ENCODE measurements at regions not wholly inside any gene's neighbourhood (a gene's known extent, or its start where the extent isn't known, plus 50 kb on each side); places are given as distances from the start of the nearest gene placed in this dataset.

DNA sequence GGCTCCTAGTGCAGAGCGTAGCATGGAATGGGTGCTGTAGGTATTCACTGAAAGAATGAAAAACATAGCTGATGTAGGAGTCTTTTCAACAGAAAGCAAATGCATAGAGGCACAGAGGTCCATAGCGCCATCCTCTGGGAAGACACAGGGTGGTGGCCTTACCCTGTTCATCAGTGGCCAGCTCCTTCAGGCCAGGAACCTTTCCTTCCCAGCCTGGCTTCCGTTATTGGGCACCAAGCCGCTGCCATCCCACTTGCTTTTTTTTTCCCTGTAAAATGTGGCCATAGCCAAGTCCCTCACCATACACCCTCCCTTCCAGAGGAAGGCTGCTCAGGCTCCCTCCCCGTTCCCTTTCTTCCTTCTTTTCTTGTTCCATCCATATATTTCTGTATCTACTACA, 118.1 kb downstream of the ZNF621 start:
- Histone ChIP-seq H3K14ac (ENCODE audit: insufficient read depth, low read length) (no peak overlapping the region), H3K27ac (ENCODE audit: insufficient read length, low read depth, low read length) (no peak overlapping the region), H3K9me3 (ENCODE audit: control insufficient read depth, low read depth, low read length) (no peaks in the 10 kb centered on the region), H2AFZ (ENCODE audit: low read length) (no peak overlapping the region), H4K8ac (replicated peaks; ENCODE audit: insufficient read length, low read depth, low read length) (no peak overlapping the region), H3K56ac (ENCODE audit: insufficient read length, low read depth, low read length) (no peak overlapping the region), H3K79me2 (ENCODE audit: insufficient read depth, low read length) (no peaks in the 10 kb centered on the region), H3K23ac (ENCODE audit: insufficient read length, low read depth, low read length) (no peak overlapping the region), H3K18ac (ENCODE audit: insufficient read length, low read depth, low read length) (no peak overlapping the region), H4K91ac (ENCODE audit: insufficient read length, low read depth, low read length) (no peak overlapping the region), H3T11ph (ENCODE audit: low read length) (no peak overlapping the region), H3K9ac (ENCODE audit: extremely low read depth, insufficient read length, low read length) (no peak overlapping the region), H2BK12ac (ENCODE audit: insufficient read length, low read depth, low read length) (no peak overlapping the region), H3K4me1 (ENCODE audit: insufficient read depth, low read length) (no peaks in the 10 kb centered on the region), H3K79me1 (ENCODE audit: insufficient read depth, low read depth, low read length, poor library complexity, severe bottlenecking) (no peaks in the 10 kb centered on the region), H2AK5ac (ENCODE audit: insufficient read length, low read length) (no peak overlapping the region), H4K5ac (ENCODE audit: insufficient read length, low read depth, low read length) (no peak overlapping the region), H3K4me2 (ENCODE audit: insufficient read depth, insufficient read length, low read length) (no peak overlapping the region), H2BK120ac (ENCODE audit: low read depth, low read length, poor library complexity, severe bottlenecking) (no peak overlapping the region), H2BK5ac (ENCODE audit: insufficient read length, low read length) (no peak overlapping the region), H2BK20ac (ENCODE audit: low read depth, low read length, poor library complexity, severe bottlenecking) (no peak overlapping the region), H3K23me2 (ENCODE audit: insufficient read length, low read depth, low read length, poor library complexity, severe bottlenecking) (no peaks in the 10 kb centered on the region), H4K20me1 (ENCODE audit: control insufficient read depth, insufficient read depth, insufficient read length) (no peaks in the 10 kb centered on the region), H3K27me3 (ENCODE audit: insufficient read depth, low read length) (no peaks in the 10 kb centered on the region), H2BK15ac (ENCODE audit: low read depth, low read length) (no peak overlapping the region), H3K4ac (ENCODE audit: low read depth, low read length) (no peak overlapping the region)
- peak; percentile 30 for DNase-seq
- no peak overlapping the region for H3K27ac Mint-ChIP-seq
- peaks cover 3% of the 10 kb centered on the region; the same call in 1 of the 2 replicates for H3K27me3 Mint-ChIP-seq (ENCODE audit: low read depth)
- H3K4me1 Mint-ChIP-seq = no peaks in the 10 kb centered on the region
- peaks cover 0 to 2% of the 10 kb centered on the region in 2 experiments; a peak in 2 of 5 replicates for H3K9me3 Mint-ChIP-seq
- no CpG with 5 or more reads among the region's 5 CpGs for WGBS (ENCODE audit: extremely low coverage, insufficient read length, low lambda C conversion rate)
- H3K36me3 Mint-ChIP-seq (ENCODE audit: insufficient read depth in 1 of 3, low read depth in 3 of 3) = no peaks in the 10 kb centered on the region; a peak in 1 of 7 replicates
- TF ChIP-seq, protein P1, sequence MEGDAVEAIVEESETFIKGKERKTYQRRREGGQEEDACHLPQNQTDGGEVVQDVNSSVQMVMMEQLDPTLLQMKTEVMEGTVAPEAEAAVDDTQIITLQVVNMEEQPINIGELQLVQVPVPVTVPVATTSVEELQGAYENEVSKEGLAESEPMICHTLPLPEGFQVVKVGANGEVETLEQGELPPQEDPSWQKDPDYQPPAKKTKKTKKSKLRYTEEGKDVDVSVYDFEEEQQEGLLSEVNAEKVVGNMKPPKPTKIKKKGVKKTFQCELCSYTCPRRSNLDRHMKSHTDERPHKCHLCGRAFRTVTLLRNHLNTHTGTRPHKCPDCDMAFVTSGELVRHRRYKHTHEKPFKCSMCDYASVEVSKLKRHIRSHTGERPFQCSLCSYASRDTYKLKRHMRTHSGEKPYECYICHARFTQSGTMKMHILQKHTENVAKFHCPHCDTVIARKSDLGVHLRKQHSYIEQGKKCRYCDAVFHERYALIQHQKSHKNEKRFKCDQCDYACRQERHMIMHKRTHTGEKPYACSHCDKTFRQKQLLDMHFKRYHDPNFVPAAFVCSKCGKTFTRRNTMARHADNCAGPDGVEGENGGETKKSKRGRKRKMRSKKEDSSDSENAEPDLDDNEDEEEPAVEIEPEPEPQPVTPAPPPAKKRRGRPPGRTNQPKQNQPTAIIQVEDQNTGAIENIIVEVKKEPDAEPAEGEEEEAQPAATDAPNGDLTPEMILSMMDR (conservative IDR thresholded peaks at IDR 0.05) = peak; percentile 46; the same call in 2 of the 3 replicates
- H3K4me3 Mint-ChIP-seq = no peak overlapping the region

Measured in H9 (cell line).